Pancreas (tissue), 10 donors: ENCODE measurements at regions not wholly inside any gene's neighbourhood (a gene's known extent, or its start where the extent isn't known, plus 50 kb on each side); places are given as distances from the start of the nearest gene placed in this dataset.
A peak's percentile ranks its signal among the peaks of the same experiment; 100 is the strongest.

Experiments
- ATAC-seq, 4 donors: fragments of 200-7000 bp; cut with Tn5 transposase; one replicate each; pipeline versions ENCODE4 v1.8.0 to v1.9.1; 2020; ENCODE audit warnings: mild to moderate bottlenecking in 4 of 4, moderate library complexity in 4 of 4
- DNase-seq, 6 donors: peaks; one replicate each; pipeline ENCODE4 v3.0.0-alpha.2; 2020
- FAIRE-seq: peaks from 2 replicates; lab custom pipeline; 2012; peaks lifted over from hg19 to GRCh38; lab: Jason Lieb, UNC
- H3K27ac ChIP-seq, 4 donors: fragments of 200-600 bp; sonication (generic); 1 replicate in 3 of 4; 2 replicates in 1 of 4; pipeline versions ENCODE4 v1.5.0 to v1.8.0; 2020
- H3K27me3 ChIP-seq, 4 donors: fragments of 200-600 bp; one replicate each; pipeline ENCODE4 v1.8.0; 2021
- H3K36me3 ChIP-seq, 3 donors: fragments of 200-600 bp; sonication (generic) in 1 of 3; one replicate each; pipeline versions ENCODE4 v1.5.0 to v1.8.0; 2020 to 2021
- H3K4me1 ChIP-seq, 3 donors: fragments of 200-600 bp; one replicate each; pipeline ENCODE4 v1.8.0; 2021
- H3K4me3 ChIP-seq, 4 donors: fragments of 200-600 bp; sonication (generic) in 2 of 4; one replicate each; pipeline versions ENCODE4 v1.5.0 to v1.8.0; 2020 to 2021
- H3K9me3 ChIP-seq, 4 donors: fragments of 200-600 bp; one replicate each; pipeline ENCODE4 v1.8.0; 2021
- CTCF ChIP-seq, 4 donors: fragments of 200-600 bp; sonication (generic) in 3 of 4; IDR thresholded peaks; one replicate each; pipeline versions ENCODE4 v1.5.0 to v1.8.0; 2021; ENCODE audit warnings: antibody characterized with exemption in 4 of 4
- WGBS, 2 donors: extraction: QIAGEN DNeasy Blood & Tissue Kit; methylation state at CpG; one replicate each; pipeline ENCODE4 v1.1.7; 2013; 5-methylcytosine and 5-hydroxymethylcytosine counted together
- intact Hi-C, 3 donors: fragments of 100-400 bp; cut with DNase I; formaldehyde crosslinking; loops; one replicate each; pipeline versions ENCODE4 v1.11.1 to v1.14.2; 2022
- donor health status: healthy with polysubstance abuse.
- donor health status: DM: no; HTN: no; CAD: no; lungs with moderate emphysema.
- donor health status: DM: no; HTN: no; CAD: no.
- donor health status: control.
- donor health status: control.
- donor health status: Bipolar disorder and iron deficiency.
- donor health status: DM: yes; HTN: yes; CAD: no.
- donor health status: DM: no; HTN: no; CAD: no.
- donor health status: DM: no; HTN: no; CAD: no.
- donor health status: DM: yes; HTN: yes; CAD: no.

GRCh38 chr12:93191956-93192355, 185.8 kb upstream of the NUDT4 start:
- no peak for DNase-seq
- intact Hi-C loops: no loop called here
- Histone ChIP-seq H3K36me3 (no peaks in the 10 kb centered on the region), H3K4me3 (no peak overlapping the region), H3K27ac (no peak overlapping the region), H3K9me3 (no peaks in the 10 kb centered on the region), H3K4me1 (no peaks in the 10 kb centered on the region), H3K27me3 (peaks cover 0 to 2% (median 0%) of the 10 kb centered on the region in 4 donors)
- no peak for FAIRE-seq
- 79 to 87% methylated on average over 8 of the region's 8 CpGs for WGBS, 2 donors
- no peak for ATAC-seq
- no peak for TF ChIP-seq CTCF (IDR thresholded peaks at IDR 0.05)

GRCh38 chr12:93192878-93193277, 184.8 kb upstream of the NUDT4 start:
- DNase-seq (no peak), FAIRE-seq (no peak), ATAC-seq (no peak)
- TF ChIP-seq CTCF (IDR thresholded peaks at IDR 0.05): no peak
- H3K4me1 ChIP-seq: no peaks in the 10 kb centered on the region
- WGBS, 2 donors: 100% methylated on average over 1 of the region's 1 CpG
- H3K9me3 ChIP-seq: no peaks in the 10 kb centered on the region
- H3K4me3 ChIP-seq: no peak overlapping the region
- H3K27me3 ChIP-seq: peaks cover 0 to 2% (median 0%) of the 10 kb centered on the region in 4 donors
- no peaks in the 10 kb centered on the region for H3K36me3 ChIP-seq
- intact Hi-C loops: no loop called here
- H3K27ac ChIP-seq: no peak overlapping the region

- TF ChIP-seq CTCF (IDR thresholded peaks at IDR 0.05): no peak
These were observed 182.2 kb upstream of the NUDT4 start for GRCh38 chr12:93195511-93195910.

GRCh38 chr12:93197067-93197593, 180.6 kb upstream of the NUDT4 start:
- no peaks in the 10 kb centered on the region for H3K4me1 ChIP-seq
- FAIRE-seq (no peak), ATAC-seq (peak in 1 of 4 donors; percentile 22), DNase-seq (no peak)
- no peak overlapping the region for H3K27ac ChIP-seq
- no peaks in the 10 kb centered on the region for H3K9me3 ChIP-seq
- H3K27me3 ChIP-seq: peaks cover 0 to 2% (median 0%) of the 10 kb centered on the region in 4 donors
- H3K36me3 ChIP-seq: no peaks in the 10 kb centered on the region
- intact Hi-C loops: no loop called here
- 68 to 70% methylated on average over 1 of the region's 1 CpG for WGBS, 2 donors
- no peak for TF ChIP-seq CTCF (IDR thresholded peaks at IDR 0.05)
- no peak overlapping the region for H3K4me3 ChIP-seq

More at GRCh38 chr12:93195511-93195910, 182.2 kb upstream of the NUDT4 start:
- no peak overlapping the region for H3K4me3 ChIP-seq
- no peaks in the 10 kb centered on the region for H3K36me3 ChIP-seq
- intact Hi-C loops: no loop called here
- FAIRE-seq: no peak
- no peaks in the 10 kb centered on the region for H3K9me3 ChIP-seq
- DNase-seq: no peak
- H3K27ac ChIP-seq: no peak overlapping the region
- no peaks in the 10 kb centered on the region for H3K4me1 ChIP-seq
- no peak for ATAC-seq
- WGBS, 2 donors: 70 to 84% methylated on average over 4 of the region's 4 CpGs
- peaks cover 0 to 2% (median 0%) of the 10 kb centered on the region in 4 donors for H3K27me3 ChIP-seq

- no peak for TF ChIP-seq CTCF (IDR thresholded peaks at IDR 0.05)
- no peaks in the 10 kb centered on the region for H3K4me1 ChIP-seq
- intact Hi-C loops: no loop called here
- FAIRE-seq (no peak), ATAC-seq (no peak), DNase-seq (no peak)
- H3K4me3 ChIP-seq: no peak overlapping the region
- no peaks in the 10 kb centered on the region for H3K36me3 ChIP-seq
- no peak overlapping the region for H3K27ac ChIP-seq
- no peaks in the 10 kb centered on the region for H3K9me3 ChIP-seq
- WGBS, 2 donors: 75 to 76% methylated on average over 4 of the region's 4 CpGs
- H3K27me3 ChIP-seq: peaks cover 0 to 2% (median 0%) of the 10 kb centered on the region in 4 donors
These were observed 179.6 kb upstream of the NUDT4 start for GRCh38 chr12:93198086-93198485.
